Activated T-cell treated with anti-CD3 and anti-CD28 coated beads, Interleukin-2, amount 50 U/mL, for 72 hours (primary cell): ENCODE measurements at regions not wholly inside any gene's neighbourhood (a gene's known extent, or its start where the extent isn't known, plus 50 kb on each side); places are given as distances from the start of the nearest gene placed in this dataset.
"Not testable (repeated sequence)": the region's sequence is repeated elsewhere in the genome, so short reads cannot be mapped to it uniquely, and the experiment has no call there.

Experiments used
- ATAC-seq, 2 donors: fragments of 150-1000 bp; cut with Tn5 transposase; replicated peaks in 1 of 2; 2 replicates each; pipeline ENCODE4 v1.10.0; 2021; ENCODE audit warnings: moderate library complexity in 2 of 2, mild to moderate bottlenecking in 1 of 2
- DNase-seq, 2 donors: peaks; one replicate each; pipeline ENCODE4 v3.0.0; 2021 to 2022; ENCODE audit warnings: mixed read lengths in 1 of 2
- H3K27ac Mint-ChIP-seq: one replicate; pipeline ENCODE4 v1.8.0; 2022; ENCODE audit warnings: mild to moderate bottlenecking, moderate library complexity, mixed read lengths
- H3K27me3 Mint-ChIP-seq: one replicate; pipeline ENCODE4 v1.8.0; 2022; ENCODE audit warnings: low read depth, mixed read lengths
- H3K36me3 Mint-ChIP-seq, 2 donors: one replicate each; pipeline ENCODE4 v1.8.0; 2022; ENCODE audit warnings: mixed read lengths in 2 of 2, mild to moderate bottlenecking in 1 of 2; ENCODE audit not compliant: insufficient read depth in 2 of 2
- H3K4me1 Mint-ChIP-seq: one replicate; pipeline ENCODE4 v1.8.0; 2022; ENCODE audit warnings: low read depth, mixed read lengths
- H3K4me3 Mint-ChIP-seq, 2 donors: one replicate each; pipeline ENCODE4 v1.8.0; 2022; ENCODE audit warnings: mild to moderate bottlenecking in 2 of 2, mixed read lengths in 2 of 2, moderate library complexity in 2 of 2
- H3K9me3 Mint-ChIP-seq, 2 donors: one replicate each; pipeline ENCODE4 v1.8.0; 2022; ENCODE audit warnings: mixed read lengths in 2 of 2

- not testable (repeated sequence) for H3K4me1 Mint-ChIP-seq, ATAC-seq, DNase-seq, H3K27me3 Mint-ChIP-seq, H3K9me3 Mint-ChIP-seq, H3K4me3 Mint-ChIP-seq, H3K36me3 Mint-ChIP-seq, H3K27ac Mint-ChIP-seq
Measured at GRCh38 chr21:27542126-27542525, 575.2 kb upstream of the ADAMTS5 start.

- H3K9me3 Mint-ChIP-seq = peaks cover 0 to 2% of the 10 kb centered on the region in 2 donors
- H3K27ac Mint-ChIP-seq = no peak overlapping the region
- no peaks in the 10 kb centered on the region for H3K36me3 Mint-ChIP-seq
- ATAC-seq (no peak), DNase-seq (no peak)
- H3K4me3 Mint-ChIP-seq = no peak overlapping the region
- H3K27me3 Mint-ChIP-seq = no peaks in the 10 kb centered on the region
- no peaks in the 10 kb centered on the region for H3K4me1 Mint-ChIP-seq
Measured at GRCh38 chr21:27536319-27536718, 569.4 kb upstream of the ADAMTS5 start.

- Mint-ChIP-seq H3K36me3 (no peaks in the 10 kb centered on the region), H3K4me1 (no peaks in the 10 kb centered on the region), H3K27ac (no peak overlapping the region), H3K27me3 (no peaks in the 10 kb centered on the region), H3K9me3 (peaks cover 0 to 2% of the 10 kb centered on the region in 2 donors), H3K4me3 (no peak overlapping the region)
- DNase-seq (no peak), ATAC-seq (no peak)
Measured at GRCh38 chr21:27535188-27535587, 568.3 kb upstream of the ADAMTS5 start.

GRCh38 chr21:27534206-27534605, 567.3 kb upstream of the ADAMTS5 start:
- no peak for ATAC-seq
- Mint-ChIP-seq H3K36me3 (no peaks in the 10 kb centered on the region), H3K27ac (no peak overlapping the region), H3K4me1 (no peaks in the 10 kb centered on the region), H3K9me3 (no peaks in the 10 kb centered on the region), H3K27me3 (no peaks in the 10 kb centered on the region), H3K4me3 (no peak overlapping the region)
- no peak for DNase-seq

- ATAC-seq (no peak), DNase-seq (no peak)
- Mint-ChIP-seq H3K36me3 (no peaks in the 10 kb centered on the region), H3K9me3 (peaks cover 3 to 7% of the 10 kb centered on the region in 2 donors), H3K27ac (no peak overlapping the region), H3K4me3 (no peak overlapping the region), H3K4me1 (no peaks in the 10 kb centered on the region), H3K27me3 (no peaks in the 10 kb centered on the region)
Measured at GRCh38 chr21:27532076-27532475, 565.2 kb upstream of the ADAMTS5 start.

- DNase-seq (no peak), ATAC-seq (no peak)
- Mint-ChIP-seq H3K4me3 (no peak overlapping the region), H3K9me3 (peaks cover 3 to 7% of the 10 kb centered on the region in 2 donors), H3K27me3 (no peaks in the 10 kb centered on the region), H3K27ac (no peak overlapping the region), H3K4me1 (no peaks in the 10 kb centered on the region), H3K36me3 (no peaks in the 10 kb centered on the region)
Measured at GRCh38 chr21:27528697-27529096, 561.8 kb upstream of the ADAMTS5 start.

GRCh38 chr21:27526451-27526850, 559.6 kb upstream of the ADAMTS5 start:
- Mint-ChIP-seq H3K4me3 (no peak overlapping the region), H3K4me1 (no peaks in the 10 kb centered on the region), H3K27me3 (no peaks in the 10 kb centered on the region), H3K36me3 (no peaks in the 10 kb centered on the region), H3K27ac (no peak overlapping the region), H3K9me3 (peaks cover 4 to 7% of the 10 kb centered on the region in 2 donors)
- DNase-seq (no peak), ATAC-seq (no peak)

- no peak overlapping the region for H3K4me3 Mint-ChIP-seq
- no peak overlapping the region for H3K27ac Mint-ChIP-seq
- H3K27me3 Mint-ChIP-seq = no peaks in the 10 kb centered on the region
- H3K36me3 Mint-ChIP-seq = no peaks in the 10 kb centered on the region
- no peak for ATAC-seq
- H3K9me3 Mint-ChIP-seq = peaks cover 5 to 7% of the 10 kb centered on the region in 2 donors
- H3K4me1 Mint-ChIP-seq = no peaks in the 10 kb centered on the region
- no peak for DNase-seq
Measured at GRCh38 chr21:27525780-27526179, 558.9 kb upstream of the ADAMTS5 start.

GRCh38 chr21:27519361-27519760, 552.5 kb upstream of the ADAMTS5 start:
- H3K4me3 Mint-ChIP-seq = no peak overlapping the region
- peaks cover 1 to 2% of the 10 kb centered on the region in 2 donors for H3K36me3 Mint-ChIP-seq
- no peaks in the 10 kb centered on the region for H3K4me1 Mint-ChIP-seq
- DNase-seq (no peak), ATAC-seq (no peak)
- no peak overlapping the region for H3K27ac Mint-ChIP-seq
- H3K27me3 Mint-ChIP-seq = no peaks in the 10 kb centered on the region
- H3K9me3 Mint-ChIP-seq = peaks cover 4 to 8% of the 10 kb centered on the region in 2 donors

GRCh38 chr21:27517177-27517576, 550.3 kb upstream of the ADAMTS5 start:
- H3K36me3 Mint-ChIP-seq, ATAC-seq, H3K4me3 Mint-ChIP-seq, H3K27ac Mint-ChIP-seq, H3K4me1 Mint-ChIP-seq, H3K9me3 Mint-ChIP-seq, DNase-seq, H3K27me3 Mint-ChIP-seq: not testable (repeated sequence)

GRCh38 chr21:27515676-27516075, 548.8 kb upstream of the ADAMTS5 start:
- H3K27me3 Mint-ChIP-seq = no peaks in the 10 kb centered on the region
- DNase-seq (no peak), ATAC-seq (no peak)
- H3K36me3 Mint-ChIP-seq = peaks cover 1 to 2% of the 10 kb centered on the region in 2 donors
- H3K9me3 Mint-ChIP-seq = peaks cover 2 to 8% of the 10 kb centered on the region in 2 donors
- H3K4me1 Mint-ChIP-seq = no peaks in the 10 kb centered on the region
- H3K4me3 Mint-ChIP-seq = no peak overlapping the region
- H3K27ac Mint-ChIP-seq = no peak overlapping the region

GRCh38 chr21:27513825-27514224, 546.9 kb upstream of the ADAMTS5 start:
- Mint-ChIP-seq H3K4me1 (no peaks in the 10 kb centered on the region), H3K27me3 (no peaks in the 10 kb centered on the region), H3K36me3 (peaks cover 0 to 2% of the 10 kb centered on the region in 2 donors), H3K4me3 (no peak overlapping the region), H3K27ac (no peak overlapping the region), H3K9me3 (peaks cover 2 to 6% of the 10 kb centered on the region in 2 donors)
- ATAC-seq = no peak
- no peak for DNase-seq

- Mint-ChIP-seq H3K4me3 (no peak overlapping the region), H3K36me3 (peaks cover 0 to 2% of the 10 kb centered on the region in 2 donors), H3K27ac (no peak overlapping the region), H3K4me1 (no peaks in the 10 kb centered on the region), H3K27me3 (no peaks in the 10 kb centered on the region), H3K9me3 (peaks cover 2 to 6% of the 10 kb centered on the region in 2 donors)
- no peak for ATAC-seq
- DNase-seq = no peak
Measured at GRCh38 chr21:27513016-27513415, 546.1 kb upstream of the ADAMTS5 start.

- Mint-ChIP-seq H3K27ac (no peak overlapping the region), H3K27me3 (no peaks in the 10 kb centered on the region), H3K4me1 (no peaks in the 10 kb centered on the region), H3K9me3 (peaks cover 0 to 2% of the 10 kb centered on the region in 2 donors), H3K4me3 (no peak overlapping the region), H3K36me3 (no peaks in the 10 kb centered on the region)
- ATAC-seq (no peak), DNase-seq (no peak)
Measured at GRCh38 chr21:27511233-27511632, 544.3 kb upstream of the ADAMTS5 start.
